Endothelial cell (in vitro differentiated cells): ENCODE measurements at regions not wholly inside any gene's neighbourhood (a gene's known extent, or its start where the extent isn't known, plus 50 kb on each side); places are given as distances from the start of the nearest gene placed in this dataset.

ENCODE experiments used
- DNase-seq: peaks from one replicate; pipeline ENCODE4 v3.0.0; 2021; ENCODE audit warnings: low spot score
- H3K27ac Mint-ChIP-seq: one replicate; pipeline ENCODE4 v1.8.0; 2021; ENCODE audit warnings: mixed read lengths, inconsistent platforms; ENCODE audit not compliant: unreplicated experiment
- H3K27me3 Mint-ChIP-seq: one replicate; pipeline ENCODE4 v1.8.0; 2021; ENCODE audit warnings: mild to moderate bottlenecking, moderate library complexity, mixed read lengths, inconsistent platforms; ENCODE audit not compliant: unreplicated experiment
- H3K36me3 Mint-ChIP-seq: one replicate; pipeline ENCODE4 v1.8.0; 2021; ENCODE audit warnings: mild to moderate bottlenecking, low read depth, mixed read lengths, inconsistent platforms; ENCODE audit not compliant: unreplicated experiment
- H3K4me1 Mint-ChIP-seq: one replicate; pipeline ENCODE4 v1.8.0; 2021; ENCODE audit warnings: mild to moderate bottlenecking, mixed read lengths, inconsistent platforms; ENCODE audit not compliant: unreplicated experiment
- H3K4me3 Mint-ChIP-seq: one replicate; pipeline ENCODE4 v1.8.0; 2021; ENCODE audit warnings: mild to moderate bottlenecking, mixed read lengths, inconsistent platforms; ENCODE audit not compliant: unreplicated experiment
- H3K9me3 Mint-ChIP-seq: one replicate; pipeline ENCODE4 v1.8.0; 2021; ENCODE audit warnings: mixed read lengths, inconsistent platforms; ENCODE audit not compliant: unreplicated experiment
- TF ChIP-seq, protein P1 (sequence below): fragments of 200-600 bp; sonication (generic); IDR thresholded peaks from one replicate; pipeline ENCODE4 v1.5.0; 2021; ENCODE audit warnings: antibody characterized with exemption; ENCODE audit not compliant: unreplicated experiment

DNA sequence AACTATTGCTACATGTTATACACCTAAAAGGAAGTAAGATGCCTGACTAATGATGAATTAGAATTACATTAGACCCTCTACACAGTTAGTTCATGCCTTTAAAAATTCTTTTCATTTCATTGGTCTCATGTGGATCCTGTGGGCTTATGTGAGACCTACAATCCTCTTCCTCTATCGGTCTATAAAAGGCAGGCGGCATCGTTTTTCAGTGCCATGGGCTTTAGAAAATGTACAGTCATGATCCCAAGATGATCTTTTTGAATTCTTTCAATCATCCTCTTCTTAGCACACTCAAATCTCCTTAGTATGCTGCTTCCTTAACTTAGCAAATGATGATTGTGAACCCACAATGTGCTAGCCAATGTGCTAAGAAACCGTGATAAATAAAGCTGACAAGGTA, 193.9 kb downstream of the ZNF608 start:
- Mint-ChIP-seq H3K4me3 (no peak overlapping the region), H3K36me3 (no peaks in the 10 kb centered on the region), H3K27ac (no peak overlapping the region), H3K27me3 (peaks cover 2% of the 10 kb centered on the region), H3K4me1 (peaks cover 8% of the 10 kb centered on the region), H3K9me3 (no peaks in the 10 kb centered on the region)
- TF ChIP-seq, protein P1, sequence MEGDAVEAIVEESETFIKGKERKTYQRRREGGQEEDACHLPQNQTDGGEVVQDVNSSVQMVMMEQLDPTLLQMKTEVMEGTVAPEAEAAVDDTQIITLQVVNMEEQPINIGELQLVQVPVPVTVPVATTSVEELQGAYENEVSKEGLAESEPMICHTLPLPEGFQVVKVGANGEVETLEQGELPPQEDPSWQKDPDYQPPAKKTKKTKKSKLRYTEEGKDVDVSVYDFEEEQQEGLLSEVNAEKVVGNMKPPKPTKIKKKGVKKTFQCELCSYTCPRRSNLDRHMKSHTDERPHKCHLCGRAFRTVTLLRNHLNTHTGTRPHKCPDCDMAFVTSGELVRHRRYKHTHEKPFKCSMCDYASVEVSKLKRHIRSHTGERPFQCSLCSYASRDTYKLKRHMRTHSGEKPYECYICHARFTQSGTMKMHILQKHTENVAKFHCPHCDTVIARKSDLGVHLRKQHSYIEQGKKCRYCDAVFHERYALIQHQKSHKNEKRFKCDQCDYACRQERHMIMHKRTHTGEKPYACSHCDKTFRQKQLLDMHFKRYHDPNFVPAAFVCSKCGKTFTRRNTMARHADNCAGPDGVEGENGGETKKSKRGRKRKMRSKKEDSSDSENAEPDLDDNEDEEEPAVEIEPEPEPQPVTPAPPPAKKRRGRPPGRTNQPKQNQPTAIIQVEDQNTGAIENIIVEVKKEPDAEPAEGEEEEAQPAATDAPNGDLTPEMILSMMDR: no peak
- DNase-seq: no peak

DNA sequence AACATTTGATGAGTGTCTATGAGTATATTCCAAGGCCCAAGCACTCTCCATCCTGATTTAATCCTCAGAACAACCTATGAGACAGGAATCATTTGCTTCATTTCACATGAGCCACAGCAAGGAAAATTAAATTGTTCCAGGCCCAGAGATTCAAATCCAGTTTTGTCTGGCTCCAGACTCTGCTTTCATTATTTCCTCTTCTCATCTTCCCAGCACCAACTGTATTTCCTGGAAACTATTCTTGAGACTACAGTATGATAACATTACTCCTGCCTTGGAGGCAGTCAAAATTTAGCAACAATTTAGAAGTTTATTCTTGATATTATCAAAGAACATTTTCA, 194.5 kb downstream of the ZNF608 start:
- TF ChIP-seq, protein P1: no peak
- no peak overlapping the region for H3K27ac Mint-ChIP-seq
- peaks cover 8% of the 10 kb centered on the region for H3K4me1 Mint-ChIP-seq
- H3K27me3 Mint-ChIP-seq: peaks cover 2% of the 10 kb centered on the region
- no peak overlapping the region for H3K4me3 Mint-ChIP-seq
- no peaks in the 10 kb centered on the region for H3K9me3 Mint-ChIP-seq
- no peaks in the 10 kb centered on the region for H3K36me3 Mint-ChIP-seq
- no peak for DNase-seq

DNA sequence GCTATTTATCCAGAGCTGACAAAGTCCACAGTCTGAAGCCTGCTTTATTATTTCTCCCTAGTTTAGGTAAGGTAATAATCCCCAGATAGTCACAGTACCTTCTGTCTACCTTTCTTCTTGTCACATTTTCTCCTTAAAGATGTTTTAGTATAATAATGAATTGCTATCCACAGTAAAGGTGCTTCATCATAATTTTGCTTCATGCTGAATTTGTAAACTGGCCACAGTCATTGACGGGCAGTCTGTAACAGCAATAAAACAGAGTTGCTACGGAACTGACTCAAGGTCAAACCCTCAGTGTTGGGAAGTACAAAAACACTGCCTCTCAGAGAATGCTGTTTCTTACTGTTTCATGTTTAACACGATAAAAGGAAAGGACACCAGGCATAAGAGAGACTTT, 195.7 kb downstream of the ZNF608 start:
- no peak overlapping the region for H3K4me3 Mint-ChIP-seq
- H3K9me3 Mint-ChIP-seq: no peaks in the 10 kb centered on the region
- peaks cover 8% of the 10 kb centered on the region for H3K4me1 Mint-ChIP-seq
- H3K36me3 Mint-ChIP-seq: no peaks in the 10 kb centered on the region
- H3K27ac Mint-ChIP-seq: no peak overlapping the region
- TF ChIP-seq, protein P1: no peak
- no peaks in the 10 kb centered on the region for H3K27me3 Mint-ChIP-seq
- no peak for DNase-seq

DNA sequence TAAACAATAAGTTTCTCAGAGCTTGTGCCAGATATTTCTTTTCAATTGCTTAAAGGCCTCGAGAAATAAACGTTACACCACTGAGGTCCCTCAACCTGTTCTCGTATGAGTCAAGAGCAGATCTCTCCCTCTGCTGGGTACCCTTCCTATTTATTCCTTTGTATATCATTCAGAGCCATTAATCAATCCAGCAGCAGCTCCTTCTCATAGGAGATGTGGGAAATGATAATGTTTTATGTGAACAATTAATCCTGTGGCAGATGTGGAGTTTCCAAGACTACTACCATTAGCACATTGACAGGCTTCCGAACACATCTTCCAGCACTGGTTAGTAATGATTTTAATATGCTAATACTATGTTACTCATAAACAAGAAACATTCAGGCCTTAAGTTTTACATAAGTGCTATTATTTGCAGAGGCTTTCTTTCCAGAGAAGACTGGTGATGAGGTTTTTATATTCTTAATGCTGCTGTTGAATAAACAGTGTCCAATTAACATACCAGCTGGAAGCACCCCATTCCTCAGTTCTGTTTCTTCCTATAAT, 196.5 kb downstream of the ZNF608 start:
- DNase-seq: no peak
- no peaks in the 10 kb centered on the region for H3K36me3 Mint-ChIP-seq
- no peak overlapping the region for H3K27ac Mint-ChIP-seq
- no peak overlapping the region for H3K4me3 Mint-ChIP-seq
- no peaks in the 10 kb centered on the region for H3K27me3 Mint-ChIP-seq
- peaks cover 8% of the 10 kb centered on the region for H3K4me1 Mint-ChIP-seq
- TF ChIP-seq, protein P1: no peak
- H3K9me3 Mint-ChIP-seq: no peaks in the 10 kb centered on the region

DNA sequence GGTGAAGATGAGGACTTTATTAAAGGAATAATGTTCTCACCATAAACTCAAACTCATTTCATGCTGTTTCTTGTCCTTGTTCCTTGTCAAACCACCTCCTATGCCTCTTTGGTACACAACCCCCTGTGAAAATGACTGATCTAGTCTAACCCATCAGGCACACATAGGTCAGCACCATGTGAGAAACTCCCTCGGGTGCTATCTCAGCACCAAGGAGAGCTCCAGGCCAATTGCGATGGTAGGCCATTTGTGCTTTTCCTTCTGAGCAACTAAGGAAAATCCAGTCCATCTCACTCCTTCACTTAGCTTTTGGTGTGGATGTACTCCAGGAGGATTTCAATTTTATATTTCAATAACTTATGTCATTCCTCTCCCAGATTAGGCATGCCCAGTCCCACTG, 199.8 kb downstream of the ZNF608 start:
- Mint-ChIP-seq H3K4me3 (no peak overlapping the region), H3K36me3 (no peaks in the 10 kb centered on the region), H3K4me1 (peaks cover 12% of the 10 kb centered on the region), H3K27me3 (no peaks in the 10 kb centered on the region), H3K9me3 (no peaks in the 10 kb centered on the region), H3K27ac (no peak overlapping the region)
- TF ChIP-seq, protein P1: no peak
- DNase-seq: no peak
